ENCODE measurements at regions not wholly inside any gene's neighbourhood (a gene's known extent, or its start where the extent isn't known, plus 50 kb on each side); places are given as distances from the start of the nearest gene placed in this dataset.

DNA sequence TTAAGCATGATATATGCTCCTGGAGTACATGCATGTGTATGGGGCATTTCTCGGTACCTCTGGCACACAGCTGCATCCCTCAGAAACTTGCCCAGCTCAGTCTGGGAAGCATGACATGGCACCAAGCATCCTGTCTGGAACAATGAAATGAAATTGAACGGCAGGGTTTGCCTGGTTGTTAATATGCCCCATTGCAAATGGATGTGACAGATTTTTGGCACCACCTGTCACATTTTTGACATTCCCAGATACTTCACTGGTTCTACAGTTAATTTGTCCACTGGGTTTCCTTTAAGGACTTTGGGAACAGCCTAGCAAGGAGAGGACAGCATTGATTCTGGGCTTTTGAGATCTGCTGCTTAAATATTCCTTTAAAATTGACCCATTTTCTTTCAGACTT, 305.8 kb downstream of the TSN start:
- FAIRE-seq (no peak), DNase-seq (no peak)
- H3K9me3 ChIP-seq (ENCODE audit: control insufficient read depth in 2 of 3, insufficient read depth in 1 of 3, low read length in 3 of 3): no peaks in the 10 kb centered on the region
- no peak overlapping the region for H3K4me3 ChIP-seq (ENCODE audit: low read length in 3 of 3)
- H3K9ac ChIP-seq (ENCODE audit: low read length in 3 of 3): no peak overlapping the region
- H3K4me1 ChIP-seq (ENCODE audit: control insufficient read depth in 2 of 3, insufficient read depth in 2 of 3, low read depth in 1 of 3, low read length in 3 of 3): no peaks in the 10 kb centered on the region
- intact Hi-C loops (cut with DNase I): no loop called here
- TF ChIP-seq, protein P1, sequence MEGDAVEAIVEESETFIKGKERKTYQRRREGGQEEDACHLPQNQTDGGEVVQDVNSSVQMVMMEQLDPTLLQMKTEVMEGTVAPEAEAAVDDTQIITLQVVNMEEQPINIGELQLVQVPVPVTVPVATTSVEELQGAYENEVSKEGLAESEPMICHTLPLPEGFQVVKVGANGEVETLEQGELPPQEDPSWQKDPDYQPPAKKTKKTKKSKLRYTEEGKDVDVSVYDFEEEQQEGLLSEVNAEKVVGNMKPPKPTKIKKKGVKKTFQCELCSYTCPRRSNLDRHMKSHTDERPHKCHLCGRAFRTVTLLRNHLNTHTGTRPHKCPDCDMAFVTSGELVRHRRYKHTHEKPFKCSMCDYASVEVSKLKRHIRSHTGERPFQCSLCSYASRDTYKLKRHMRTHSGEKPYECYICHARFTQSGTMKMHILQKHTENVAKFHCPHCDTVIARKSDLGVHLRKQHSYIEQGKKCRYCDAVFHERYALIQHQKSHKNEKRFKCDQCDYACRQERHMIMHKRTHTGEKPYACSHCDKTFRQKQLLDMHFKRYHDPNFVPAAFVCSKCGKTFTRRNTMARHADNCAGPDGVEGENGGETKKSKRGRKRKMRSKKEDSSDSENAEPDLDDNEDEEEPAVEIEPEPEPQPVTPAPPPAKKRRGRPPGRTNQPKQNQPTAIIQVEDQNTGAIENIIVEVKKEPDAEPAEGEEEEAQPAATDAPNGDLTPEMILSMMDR (IDR thresholded peaks at IDR 0.05; ENCODE audit: borderline replicate concordance, extremely low read depth, insufficient read depth): no peak
- no peak overlapping the region for H3K27ac ChIP-seq (ENCODE audit: low read depth in 2 of 2, low read length in 2 of 2)
- no peaks in the 10 kb centered on the region for H3K27me3 ChIP-seq (ENCODE audit: control insufficient read depth, insufficient read depth, low read length)
- H3K36me3 ChIP-seq (ENCODE audit: control insufficient read depth in 2 of 3, insufficient read depth in 3 of 3, low read length in 3 of 3): no peaks in the 10 kb centered on the region

DNA sequence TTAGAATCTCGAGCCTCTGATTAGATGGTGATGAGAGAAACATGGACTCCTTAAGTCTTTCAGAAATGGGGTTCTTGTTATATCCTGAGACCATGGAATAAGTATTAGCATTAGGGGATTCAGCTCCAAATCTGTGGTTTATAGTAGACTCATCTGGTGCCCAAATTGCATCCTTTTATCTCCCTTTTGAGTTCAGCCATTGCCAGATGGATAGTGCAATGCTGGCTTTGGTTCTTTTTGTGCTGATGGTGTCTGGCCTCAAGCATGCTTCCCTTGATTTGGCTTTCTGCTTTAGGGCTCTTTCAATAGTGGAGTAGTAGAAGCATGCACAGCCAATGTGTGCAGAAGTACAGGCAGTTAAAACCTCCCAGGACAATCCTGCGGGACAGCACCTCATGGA, 306.4 kb downstream of the TSN start:
- H3K27ac ChIP-seq (ENCODE audit: low read depth in 2 of 2, low read length in 2 of 2): no peak overlapping the region
- no peak for FAIRE-seq
- intact Hi-C loops (cut with DNase I): no loop called here
- no peaks in the 10 kb centered on the region for H3K4me1 ChIP-seq (ENCODE audit: control insufficient read depth in 2 of 3, insufficient read depth in 2 of 3, low read depth in 1 of 3, low read length in 3 of 3)
- no peaks in the 10 kb centered on the region for H3K27me3 ChIP-seq (ENCODE audit: control insufficient read depth, insufficient read depth, low read length)
- DNase-seq: no peak
- H3K36me3 ChIP-seq (ENCODE audit: control insufficient read depth in 2 of 3, insufficient read depth in 3 of 3, low read length in 3 of 3): no peaks in the 10 kb centered on the region
- no peaks in the 10 kb centered on the region for H3K9me3 ChIP-seq (ENCODE audit: control insufficient read depth in 2 of 3, insufficient read depth in 1 of 3, low read length in 3 of 3)
- H3K4me3 ChIP-seq (ENCODE audit: low read length in 3 of 3): no peak overlapping the region
- TF ChIP-seq, protein P1 (IDR thresholded peaks at IDR 0.05; ENCODE audit: borderline replicate concordance, extremely low read depth, insufficient read depth): no peak
- H3K9ac ChIP-seq (ENCODE audit: low read length in 3 of 3): no peak overlapping the region

DNA sequence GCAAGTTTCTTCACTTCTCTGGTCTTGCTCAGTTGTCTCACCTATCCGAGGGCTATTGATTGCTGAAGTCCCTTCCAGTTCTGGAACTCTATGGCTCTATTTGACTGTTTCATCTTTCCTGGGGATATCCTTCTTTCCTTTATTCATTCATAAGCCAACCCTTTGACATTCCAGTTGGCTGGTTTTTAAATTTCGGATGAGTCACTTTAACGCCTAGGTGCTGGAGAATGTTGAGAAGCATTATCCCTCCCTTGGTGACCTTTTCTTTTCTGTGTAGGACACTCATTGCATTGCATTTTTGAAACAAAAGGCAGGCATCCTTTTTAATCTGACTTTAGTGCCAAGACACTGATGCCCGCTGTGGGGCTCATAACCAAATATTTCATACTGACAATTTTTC, 307.1 kb downstream of the TSN start:
- TF ChIP-seq, protein P1 (IDR thresholded peaks at IDR 0.05; ENCODE audit: borderline replicate concordance, extremely low read depth, insufficient read depth): no peak
- H3K36me3 ChIP-seq (ENCODE audit: control insufficient read depth in 2 of 3, insufficient read depth in 3 of 3, low read length in 3 of 3): no peaks in the 10 kb centered on the region
- H3K4me3 ChIP-seq (ENCODE audit: low read length in 3 of 3): no peak overlapping the region
- FAIRE-seq (no peak), DNase-seq (no peak)
- intact Hi-C loops (cut with DNase I): no loop called here
- H3K9ac ChIP-seq (ENCODE audit: low read length in 3 of 3): no peak overlapping the region
- no peaks in the 10 kb centered on the region for H3K27me3 ChIP-seq (ENCODE audit: control insufficient read depth, insufficient read depth, low read length)
- H3K9me3 ChIP-seq (ENCODE audit: control insufficient read depth in 2 of 3, insufficient read depth in 1 of 3, low read length in 3 of 3): no peaks in the 10 kb centered on the region
- H3K4me1 ChIP-seq (ENCODE audit: control insufficient read depth in 2 of 3, insufficient read depth in 2 of 3, low read depth in 1 of 3, low read length in 3 of 3): no peaks in the 10 kb centered on the region
- no peak overlapping the region for H3K27ac ChIP-seq (ENCODE audit: low read depth in 2 of 2, low read length in 2 of 2)

DNA sequence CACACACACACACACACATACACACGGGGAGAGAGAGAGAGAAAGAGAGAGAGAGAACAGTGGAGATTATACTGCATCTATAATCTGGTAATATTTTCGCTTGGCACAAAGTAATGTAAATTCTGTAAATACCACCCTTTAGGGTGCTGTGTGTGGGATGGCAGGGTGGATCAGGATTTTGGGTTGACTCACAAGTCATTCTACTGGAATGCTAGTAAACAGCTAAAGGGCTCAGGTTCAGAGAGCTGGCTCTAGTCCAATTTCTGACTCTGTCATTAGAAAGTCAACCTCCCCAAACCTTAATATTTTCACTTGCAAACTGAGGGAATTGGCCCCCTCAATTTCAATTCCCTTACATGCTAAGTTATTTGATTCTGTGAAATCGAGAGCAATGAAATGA, 308.3 kb downstream of the TSN start:
- TF ChIP-seq, protein P1 (IDR thresholded peaks at IDR 0.05; ENCODE audit: borderline replicate concordance, extremely low read depth, insufficient read depth): no peak
- intact Hi-C loops (cut with DNase I): no loop called here
- no peaks in the 10 kb centered on the region for H3K36me3 ChIP-seq (ENCODE audit: control insufficient read depth in 2 of 3, insufficient read depth in 3 of 3, low read length in 3 of 3)
- no peaks in the 10 kb centered on the region for H3K27me3 ChIP-seq (ENCODE audit: control insufficient read depth, insufficient read depth, low read length)
- H3K4me3 ChIP-seq (ENCODE audit: low read length in 3 of 3): no peak overlapping the region
- FAIRE-seq (no peak), DNase-seq (no peak)
- H3K9ac ChIP-seq (ENCODE audit: low read length in 3 of 3): no peak overlapping the region
- no peaks in the 10 kb centered on the region for H3K9me3 ChIP-seq (ENCODE audit: control insufficient read depth in 2 of 3, insufficient read depth in 1 of 3, low read length in 3 of 3)
- H3K27ac ChIP-seq (ENCODE audit: low read depth in 2 of 2, low read length in 2 of 2): no peak overlapping the region
- no peaks in the 10 kb centered on the region for H3K4me1 ChIP-seq (ENCODE audit: control insufficient read depth in 2 of 3, insufficient read depth in 2 of 3, low read depth in 1 of 3, low read length in 3 of 3)
